Fibroblast of lung (primary cell): ENCODE measurements at regions not wholly inside any gene's neighbourhood (a gene's known extent, or its start where the extent isn't known, plus 50 kb on each side); places are given as distances from the start of the nearest gene placed in this dataset.
A peak's percentile ranks its signal among the peaks of the same experiment; 100 is the strongest.

ENCODE experiments used
- DNase-seq, 2 donors: peaks; one replicate each; pipeline versions ENCODE4 v3.0.0 to v3.0.0-alpha.2; 2010; ENCODE audit warnings: low read depth in 2 of 2
- H2AFZ ChIP-seq: 2 replicates; pipeline ENCODE4 v1.5.1; 2012; ENCODE audit warnings: low read length, control low read depth, inconsistent platforms
- H3K27ac ChIP-seq: 2 replicates; pipeline ENCODE4 v1.5.1; 2011; ENCODE audit warnings: low read length, control low read depth; ENCODE audit not compliant: insufficient read depth
- H3K27me3 ChIP-seq: 2 replicates; pipeline ENCODE4 v1.5.1; 2011; ENCODE audit warnings: mild to moderate bottlenecking, low read length; ENCODE audit not compliant: control insufficient read depth, insufficient read depth
- H3K36me3 ChIP-seq: 2 replicates; pipeline ENCODE4 v1.5.1; 2011; ENCODE audit warnings: low read length; ENCODE audit not compliant: control insufficient read depth, insufficient read depth
- H3K4me1 ChIP-seq: 2 replicates; pipeline ENCODE4 v1.5.1; 2011; ENCODE audit warnings: low read length; ENCODE audit not compliant: control insufficient read depth, insufficient read depth; ENCODE audit errors: extremely low read depth
- H3K4me2 ChIP-seq: 2 replicates; pipeline ENCODE4 v1.5.1; 2011; ENCODE audit warnings: low read length, control low read depth; ENCODE audit not compliant: insufficient read depth; ENCODE audit errors: extremely low read depth
- H3K4me3 ChIP-seq, 4 experiments: fragments of 200-600 bp in 1 of 4; sonication (generic) in 1 of 4; replicated peaks in 1 of 4; 2 replicates each; pipeline ENCODE4 v1.5.1; 2011 to 2016; ENCODE audit warnings: low read length in 4 of 4, low read depth in 3 of 4, mild to moderate bottlenecking in 3 of 4, control low read depth in 2 of 4, inconsistent platforms in 1 of 4, mixed read lengths in 1 of 4; ENCODE audit not compliant: insufficient read depth in 1 of 4; ENCODE audit errors: control extremely low read depth in 1 of 4
- H3K79me2 ChIP-seq: 2 replicates; pipeline ENCODE4 v1.5.1; 2012; ENCODE audit warnings: mild to moderate bottlenecking, low read length, inconsistent platforms; ENCODE audit not compliant: control insufficient read depth, insufficient read depth
- H3K9ac ChIP-seq: 2 replicates; pipeline ENCODE4 v1.5.1; 2011; ENCODE audit warnings: mild to moderate bottlenecking, low read length, control low read depth; ENCODE audit not compliant: insufficient read depth
- H3K9me3 ChIP-seq: 2 replicates; pipeline ENCODE4 v1.5.1; 2012; ENCODE audit warnings: low read depth, low read length; ENCODE audit not compliant: control insufficient read depth, insufficient read depth
- H4K20me1 ChIP-seq: 2 replicates; pipeline ENCODE4 v1.5.1; 2011; ENCODE audit warnings: low read length; ENCODE audit not compliant: control insufficient read depth, insufficient read depth; ENCODE audit errors: extremely low read depth
- CTCF ChIP-seq, 2 donors: IDR thresholded peaks in 1 of 2; conservative IDR thresholded peaks in 1 of 2; 1 replicate in 1 of 2; 2 replicates in 1 of 2; pipeline ENCODE4 v1.5.1; 2011 to 2012; ENCODE audit warnings: low read length in 2 of 2, control low read depth in 1 of 2, inconsistent platforms in 1 of 2, low read depth in 1 of 2, mild to moderate bottlenecking in 1 of 2
- EZH2 ChIP-seq: IDR thresholded peaks from 2 replicates; pipeline ENCODE4 v1.5.1; 2012; ENCODE audit warnings: low read length, control low read depth, mild to moderate bottlenecking; ENCODE audit errors: missing control alignments

GRCh38 chr6:105733556-105734162 is 330.8 kb upstream of the PREP start:
- Histone ChIP-seq H3K4me2 (no peak overlapping the region), H3K27me3 (no peaks in the 10 kb centered on the region), H3K9me3 (no peaks in the 10 kb centered on the region), H3K4me1 (no peaks in the 10 kb centered on the region), H3K9ac (no peak overlapping the region), H2AFZ (no peak overlapping the region), H3K27ac (no peak overlapping the region), H3K79me2 (no peaks in the 10 kb centered on the region), H4K20me1 (no peaks in the 10 kb centered on the region), H3K4me3 (no peak overlapping the region), H3K36me3 (no peaks in the 10 kb centered on the region)
- DNase-seq = peak; percentile 40 to 74
- no peak for TF ChIP-seq EZH2
- peak; percentile 48 to 63 for TF ChIP-seq CTCF (conservative IDR thresholded peaks at IDR 0.05 in 1 of 2, IDR thresholded peaks at IDR 0.05 in 1 of 2; ENCODE audit: low read depth in 1 of 2, low read length in 2 of 2)

- H3K4me3 ChIP-seq = no peak overlapping the region
- H3K27ac ChIP-seq = no peak overlapping the region
- no peaks in the 10 kb centered on the region for H3K4me1 ChIP-seq
- DNase-seq = no peak
- no peak overlapping the region for H2AFZ ChIP-seq
- TF ChIP-seq CTCF (conservative IDR thresholded peaks at IDR 0.05 in 1 of 2, IDR thresholded peaks at IDR 0.05 in 1 of 2; ENCODE audit: low read depth in 1 of 2, low read length in 2 of 2) (no peak), EZH2 (no peak)
- no peak overlapping the region for H3K4me2 ChIP-seq
- H4K20me1 ChIP-seq = no peaks in the 10 kb centered on the region
- H3K36me3 ChIP-seq = no peaks in the 10 kb centered on the region
- no peaks in the 10 kb centered on the region for H3K9me3 ChIP-seq
- no peak overlapping the region for H3K9ac ChIP-seq
- H3K79me2 ChIP-seq = no peaks in the 10 kb centered on the region
- no peaks in the 10 kb centered on the region for H3K27me3 ChIP-seq
These were observed 326.1 kb upstream of the PREP start for GRCh38 chr6:105728995-105729394.

DNA sequence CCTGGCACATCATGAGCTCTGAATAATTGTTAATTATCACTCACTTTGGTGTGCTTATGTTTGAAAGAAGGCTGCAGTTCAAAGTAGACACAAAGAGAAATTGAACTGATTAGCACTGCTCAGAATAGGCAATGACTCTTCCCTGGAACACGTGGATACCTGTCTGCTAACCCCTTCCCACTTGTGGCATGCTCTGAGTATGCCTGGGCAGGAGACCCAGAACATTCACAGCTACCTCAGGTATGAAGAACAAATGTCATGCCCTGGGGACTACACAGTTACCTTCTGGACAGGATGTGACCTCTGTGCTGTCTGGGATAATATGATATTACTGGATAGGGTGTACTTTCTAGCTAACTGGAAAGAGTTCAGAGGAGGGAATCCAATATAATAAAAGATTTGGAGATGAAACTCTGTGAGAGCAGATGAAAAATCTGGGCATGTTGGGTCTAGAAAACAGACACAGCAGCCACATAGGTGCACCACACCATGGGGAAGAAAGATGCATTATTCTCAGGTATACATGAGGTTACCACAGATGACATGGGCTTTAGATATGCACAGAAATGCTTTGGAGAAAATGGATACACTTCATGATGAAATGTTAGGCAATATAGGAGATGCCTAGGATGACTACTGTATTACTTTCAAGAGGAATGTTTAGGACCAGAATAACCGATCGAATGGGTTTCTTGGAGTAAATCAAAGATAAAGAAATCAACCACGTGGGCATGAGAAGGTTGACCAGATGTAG is 324.2 kb upstream of the PREP start:
- no peak overlapping the region for H3K4me3 ChIP-seq
- no peaks in the 10 kb centered on the region for H3K4me1 ChIP-seq
- no peak for TF ChIP-seq EZH2
- TF ChIP-seq CTCF (conservative IDR thresholded peaks at IDR 0.05 in 1 of 2, IDR thresholded peaks at IDR 0.05 in 1 of 2; ENCODE audit: low read depth in 1 of 2, low read length in 2 of 2) = no peak
- DNase-seq = peak in 1 of 2 donors; percentile 39
- H3K4me2 ChIP-seq = no peak overlapping the region
- no peaks in the 10 kb centered on the region for H3K79me2 ChIP-seq
- no peaks in the 10 kb centered on the region for H3K27me3 ChIP-seq
- no peak overlapping the region for H2AFZ ChIP-seq
- H3K27ac ChIP-seq = no peak overlapping the region
- H3K9me3 ChIP-seq = no peaks in the 10 kb centered on the region
- no peak overlapping the region for H3K9ac ChIP-seq
- H3K36me3 ChIP-seq = no peaks in the 10 kb centered on the region
- no peaks in the 10 kb centered on the region for H4K20me1 ChIP-seq
